ENCODE measurements at regions not wholly inside any gene's neighbourhood (a gene's known extent, or its start where the extent isn't known, plus 50 kb on each side); places are given as distances from the start of the nearest gene placed in this dataset.

- TF ChIP-seq POLR2A (IDR thresholded peaks at IDR 0.05; ENCODE audit: low read length), result no peak
- TF ChIP-seq MAZ (IDR thresholded peaks at IDR 0.05; ENCODE audit: borderline replicate concordance, low read depth, low read length), result no peak
- TF ChIP-seq CTCF (IDR thresholded peaks at IDR 0.05), result no peak
- no peak for TF ChIP-seq ZC3H11A (IDR thresholded peaks at IDR 0.05)
- TF ChIP-seq REST (IDR thresholded peaks at IDR 0.05), result no peak
- TF ChIP-seq RCOR1 (IDR thresholded peaks at IDR 0.05; ENCODE audit: low read depth, low read length), result no peak
- TF ChIP-seq HDAC2 (IDR thresholded peaks at IDR 0.05), result no peak
- TF ChIP-seq, protein P1, sequence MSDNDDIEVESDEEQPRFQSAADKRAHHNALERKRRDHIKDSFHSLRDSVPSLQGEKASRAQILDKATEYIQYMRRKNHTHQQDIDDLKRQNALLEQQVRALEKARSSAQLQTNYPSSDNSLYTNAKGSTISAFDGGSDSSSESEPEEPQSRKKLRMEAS (IDR thresholded peaks at IDR 0.05), result no peak
- TF ChIP-seq, protein P2, sequence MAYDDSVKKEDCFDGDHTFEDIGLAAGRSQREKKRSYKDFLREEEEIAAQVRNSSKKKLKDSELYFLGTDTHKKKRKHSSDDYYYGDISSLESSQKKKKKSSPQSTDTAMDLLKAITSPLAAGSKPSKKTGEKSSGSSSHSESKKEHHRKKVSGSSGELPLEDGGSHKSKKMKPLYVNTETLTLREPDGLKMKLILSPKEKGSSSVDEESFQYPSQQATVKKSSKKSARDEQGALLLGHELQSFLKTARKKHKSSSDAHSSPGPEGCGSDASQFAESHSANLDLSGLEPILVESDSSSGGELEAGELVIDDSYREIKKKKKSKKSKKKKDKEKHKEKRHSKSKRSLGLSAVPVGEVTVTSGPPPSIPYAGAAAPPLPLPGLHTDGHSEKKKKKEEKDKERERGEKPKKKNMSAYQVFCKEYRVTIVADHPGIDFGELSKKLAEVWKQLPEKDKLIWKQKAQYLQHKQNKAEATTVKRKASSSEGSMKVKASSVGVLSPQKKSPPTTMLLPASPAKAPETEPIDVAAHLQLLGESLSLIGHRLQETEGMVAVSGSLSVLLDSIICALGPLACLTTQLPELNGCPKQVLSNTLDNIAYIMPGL (CRISPR knock-in tag; IDR thresholded peaks at IDR 0.05; ENCODE audit: borderline replicate concordance), result no peak
- no peak for TF ChIP-seq BHLHE40 (IDR thresholded peaks at IDR 0.05; ENCODE audit: low read depth, low read length)
- no peak for TF ChIP-seq RFX5 (IDR thresholded peaks at IDR 0.05)
- TF ChIP-seq POLR2AphosphoS2 (conservative IDR thresholded peaks at IDR 0.05; ENCODE audit: low read length), result no peak
- TF ChIP-seq MYC (IDR thresholded peaks at IDR 0.05; ENCODE audit: borderline replicate concordance, low read length), result no peak
Observed at GRCh38 chr2:84286878-84287277, 172.2 kb downstream of the SUCLG1 start.
